Hepatocyte (in vitro differentiated cells): ENCODE measurements at regions not wholly inside any gene's neighbourhood (a gene's known extent, or its start where the extent isn't known, plus 50 kb on each side); places are given as distances from the start of the nearest gene placed in this dataset.

Experiments
- DNase-seq: peaks from one replicate; pipeline ENCODE4 v3.0.0-alpha.2; 2016; ENCODE audit warnings: low spot score
- H2AFZ ChIP-seq: fragments of 200-600 bp; sonication (generic); 2 replicates; pipeline ENCODE4 v1.6.0; 2016; ENCODE audit warnings: antibody characterized with exemption, mild to moderate bottlenecking
- H3K27ac ChIP-seq: fragments of 200-600 bp; sonication (generic); 2 replicates; pipeline ENCODE4 v1.5.1; 2016; ENCODE audit warnings: mild to moderate bottlenecking
- H3K27me3 ChIP-seq: fragments of 200-600 bp; sonication (generic); 2 replicates; pipeline ENCODE4 v1.6.1; 2016
- H3K36me3 ChIP-seq: fragments of 200-600 bp; sonication (generic); replicated peaks from 2 replicates; pipeline ENCODE4 v1.5.1; 2016; ENCODE audit warnings: low read depth; ENCODE audit not compliant: insufficient read depth
- H3K4me1 ChIP-seq: fragments of 200-600 bp; sonication (generic); 2 replicates; pipeline ENCODE4 v1.5.1; 2016; ENCODE audit warnings: mild to moderate bottlenecking, moderate library complexity; ENCODE audit not compliant: insufficient read depth
- H3K4me2 ChIP-seq: fragments of 200-600 bp; sonication (generic); 2 replicates; pipeline ENCODE4 v1.6.0; 2016
- H3K4me3 ChIP-seq: fragments of 200-600 bp; sonication (generic); 2 replicates; pipeline ENCODE4 v1.5.1; 2016; ENCODE audit warnings: mild to moderate bottlenecking
- H3K79me2 ChIP-seq: fragments of 200-600 bp; sonication (generic); 2 replicates; pipeline ENCODE4 v1.6.0; 2017; ENCODE audit warnings: mild to moderate bottlenecking
- H3K9me2 ChIP-seq: fragments of 200-600 bp; sonication (generic); replicated peaks from 2 replicates; pipeline ENCODE4 v1.6.0; 2017; ENCODE audit warnings: mild to moderate bottlenecking; ENCODE audit not compliant: insufficient read depth
- H3K9me3 ChIP-seq: fragments of 200-600 bp; sonication (generic); 2 replicates; pipeline ENCODE4 v1.5.1; 2016; ENCODE audit warnings: low read depth, mild to moderate bottlenecking
- H4K20me1 ChIP-seq: fragments of 200-600 bp; sonication (generic); 2 replicates; pipeline ENCODE4 v1.6.0; 2016; ENCODE audit warnings: mild to moderate bottlenecking; ENCODE audit not compliant: insufficient read depth, poor library complexity, severe bottlenecking
- CTCF ChIP-seq: fragments of 200-600 bp; sonication (generic); IDR thresholded peaks from 2 replicates; pipeline ENCODE4 v1.5.1; 2016; ENCODE audit warnings: antibody characterized with exemption, mild to moderate bottlenecking; ENCODE audit not compliant: poor library complexity
- EZH2 ChIP-seq: fragments of 200-600 bp; sonication (generic); IDR thresholded peaks from 2 replicates; pipeline ENCODE4 v1.6.1; 2016; ENCODE audit warnings: antibody characterized with exemption, mild to moderate bottlenecking, borderline replicate concordance
- EZH2phosphoT487 ChIP-seq: fragments of 200-600 bp; sonication (generic); IDR thresholded peaks from one replicate; pipeline ENCODE4 v1.6.1; 2018; ENCODE audit warnings: antibody characterized with exemption, mild to moderate bottlenecking, low read depth, moderate library complexity; ENCODE audit not compliant: unreplicated experiment, severe bottlenecking
- WGBS: methylation state at CpG from one replicate; pipeline ENCODE4 v1.1.6; 2016; ENCODE audit warnings: low lambda C conversion rate; ENCODE audit errors: missing lambda C conversion rate; 5-methylcytosine and 5-hydroxymethylcytosine counted together

GRCh38 chr18:38963943-38964660 is 1398.5 kb upstream of the CELF4 start:
- 57% methylated on average over 3 of the region's 3 CpGs for WGBS
- no peak overlapping the region for H3K4me2 ChIP-seq
- no peak overlapping the region for H3K27ac ChIP-seq
- no peaks in the 10 kb centered on the region for H4K20me1 ChIP-seq
- H3K27me3 ChIP-seq = no peaks in the 10 kb centered on the region
- H3K79me2 ChIP-seq = no peaks in the 10 kb centered on the region
- H2AFZ ChIP-seq = no peak overlapping the region
- no peaks in the 10 kb centered on the region for H3K4me1 ChIP-seq
- H3K4me3 ChIP-seq = no peak overlapping the region
- H3K9me2 ChIP-seq = no peaks in the 10 kb centered on the region
- no peaks in the 10 kb centered on the region for H3K9me3 ChIP-seq
- no peak for DNase-seq
- no peak for TF ChIP-seq EZH2phosphoT487
- TF ChIP-seq EZH2 = no peak
- no peak for TF ChIP-seq CTCF
- no peaks in the 10 kb centered on the region for H3K36me3 ChIP-seq

- H3K79me2 ChIP-seq = no peaks in the 10 kb centered on the region
- H3K4me2 ChIP-seq = no peak overlapping the region
- H3K4me1 ChIP-seq = no peaks in the 10 kb centered on the region
- no peaks in the 10 kb centered on the region for H4K20me1 ChIP-seq
- no peak for DNase-seq
- no peaks in the 10 kb centered on the region for H3K9me2 ChIP-seq
- no peak for TF ChIP-seq EZH2phosphoT487
- no peak for TF ChIP-seq CTCF
- no peak for TF ChIP-seq EZH2
- no peaks in the 10 kb centered on the region for H3K27me3 ChIP-seq
- no peak overlapping the region for H3K4me3 ChIP-seq
- 58% methylated on average over 1 of the region's 1 CpG for WGBS
- no peak overlapping the region for H3K27ac ChIP-seq
- no peaks in the 10 kb centered on the region for H3K9me3 ChIP-seq
- H2AFZ ChIP-seq = no peak overlapping the region
- no peaks in the 10 kb centered on the region for H3K36me3 ChIP-seq
Measured at GRCh38 chr18:38961880-38962279, 1396.3 kb upstream of the CELF4 start.

GRCh38 chr18:38957736-38958135 is 1392.1 kb upstream of the CELF4 start:
- H4K20me1 ChIP-seq = no peaks in the 10 kb centered on the region
- H3K4me3 ChIP-seq = no peak overlapping the region
- H3K36me3 ChIP-seq = no peaks in the 10 kb centered on the region
- no peaks in the 10 kb centered on the region for H3K4me1 ChIP-seq
- H3K9me2 ChIP-seq = no peaks in the 10 kb centered on the region
- DNase-seq = no peak
- H3K4me2 ChIP-seq = no peak overlapping the region
- H3K27ac ChIP-seq = no peak overlapping the region
- H3K9me3 ChIP-seq = no peaks in the 10 kb centered on the region
- no peaks in the 10 kb centered on the region for H3K79me2 ChIP-seq
- no peak overlapping the region for H2AFZ ChIP-seq
- WGBS = 41% methylated on average over 1 of the region's 1 CpG
- TF ChIP-seq EZH2 (no peak), CTCF (no peak), EZH2phosphoT487 (no peak)
- no peaks in the 10 kb centered on the region for H3K27me3 ChIP-seq

GRCh38 chr18:38956068-38956467 is 1390.5 kb upstream of the CELF4 start:
- H3K36me3 ChIP-seq = no peaks in the 10 kb centered on the region
- no peak overlapping the region for H3K4me2 ChIP-seq
- WGBS = 55% methylated on average over 3 of the region's 3 CpGs
- no peak for DNase-seq
- no peaks in the 10 kb centered on the region for H3K27me3 ChIP-seq
- H3K79me2 ChIP-seq = no peaks in the 10 kb centered on the region
- TF ChIP-seq CTCF = no peak
- TF ChIP-seq EZH2phosphoT487 = no peak
- no peak for TF ChIP-seq EZH2
- no peaks in the 10 kb centered on the region for H4K20me1 ChIP-seq
- H3K9me2 ChIP-seq = no peaks in the 10 kb centered on the region
- H3K4me1 ChIP-seq = no peaks in the 10 kb centered on the region
- no peak overlapping the region for H3K4me3 ChIP-seq
- no peak overlapping the region for H2AFZ ChIP-seq
- no peaks in the 10 kb centered on the region for H3K9me3 ChIP-seq
- no peak overlapping the region for H3K27ac ChIP-seq
